ENCODE measurements at regions not wholly inside any gene's neighbourhood (a gene's known extent, or its start where the extent isn't known, plus 50 kb on each side); places are given as distances from the start of the nearest gene placed in this dataset.

DNA sequence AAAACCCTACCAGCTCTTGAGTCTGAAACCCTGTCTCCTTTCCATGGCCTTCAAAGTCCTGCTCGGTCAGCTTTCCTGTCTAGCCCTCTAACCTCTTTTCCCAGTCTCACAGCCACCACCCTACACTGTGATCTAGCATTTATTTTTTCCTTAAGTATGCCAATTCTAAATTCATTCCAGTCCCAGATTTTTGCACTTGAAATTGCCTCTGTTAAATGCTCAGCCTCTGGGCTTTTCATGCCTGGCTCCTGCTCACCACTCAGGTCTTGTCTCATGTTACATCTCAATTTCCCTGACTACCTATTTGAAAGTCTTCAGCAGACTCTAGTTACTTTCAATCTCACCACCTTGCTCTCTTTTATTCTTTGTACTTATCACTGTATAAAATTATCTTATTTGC lies 176.2 kb downstream of the ADGRL4 start:
- no peak overlapping the region for H3K4me3 ChIP-seq (ENCODE audit: insufficient read length, low read depth)
- H3K36me3 ChIP-seq (ENCODE audit: insufficient read depth, insufficient read length, low read length): no peaks in the 10 kb centered on the region
- H3K9ac ChIP-seq (ENCODE audit: insufficient read length, low read depth): no peak overlapping the region
- H3K4me1 ChIP-seq (ENCODE audit: insufficient read depth, insufficient read length): no peaks in the 10 kb centered on the region
- H3K9me3 ChIP-seq (ENCODE audit: insufficient read depth, low read length): no peaks in the 10 kb centered on the region
- no peak for DNase-seq (ENCODE audit: low read depth, low spot score)
- TF ChIP-seq SUZ12 (IDR thresholded peaks at IDR 0.05; ENCODE audit: extremely low read depth, insufficient read depth, insufficient read length): no peak
- no peak for TF ChIP-seq YY1 (IDR thresholded peaks at IDR 0.05; ENCODE audit: insufficient read depth, insufficient read length)
- no peak for TF ChIP-seq ZNF274 (IDR thresholded peaks at IDR 0.05; ENCODE audit: low read depth, low read length)
- no peaks in the 10 kb centered on the region for H3K27me3 ChIP-seq (ENCODE audit: insufficient read depth, insufficient read length)

DNA sequence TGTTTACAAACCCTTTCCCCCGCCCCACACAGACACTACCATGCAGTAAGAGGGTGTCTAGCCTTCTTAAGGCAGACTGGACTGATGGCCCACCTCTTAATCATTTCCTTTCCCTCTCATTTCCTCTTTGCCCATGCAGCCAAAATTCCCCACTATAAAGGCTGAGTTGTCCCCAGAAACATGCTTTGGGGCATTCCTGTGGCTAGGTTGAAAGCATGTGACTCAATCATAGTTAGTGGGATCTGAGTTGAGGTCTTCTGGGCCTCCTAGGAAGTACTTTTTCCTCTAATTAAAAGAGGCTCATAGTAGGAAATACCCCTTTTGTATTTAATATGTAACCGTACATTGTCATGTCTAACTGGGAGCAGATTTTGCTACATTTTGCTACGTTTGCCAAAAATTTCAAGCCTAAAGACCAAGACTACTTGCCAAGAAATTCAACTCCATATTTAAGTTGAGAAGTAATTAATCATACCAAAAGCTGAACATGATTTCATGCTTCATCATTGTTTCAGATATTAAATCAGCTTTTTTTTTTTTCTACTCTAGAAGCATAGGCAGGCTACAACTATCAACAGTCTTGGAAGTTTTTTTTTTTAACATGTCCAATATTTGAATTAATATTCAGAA lies 174.7 kb downstream of the ADGRL4 start:
- Histone ChIP-seq H3K9me3 (ENCODE audit: insufficient read depth, low read length) (no peaks in the 10 kb centered on the region), H3K4me3 (ENCODE audit: insufficient read length, low read depth) (no peak overlapping the region), H3K9ac (ENCODE audit: insufficient read length, low read depth) (no peak overlapping the region), H3K36me3 (ENCODE audit: insufficient read depth, insufficient read length, low read length) (no peaks in the 10 kb centered on the region), H3K27me3 (ENCODE audit: insufficient read depth, insufficient read length) (no peaks in the 10 kb centered on the region), H3K4me1 (ENCODE audit: insufficient read depth, insufficient read length) (no peaks in the 10 kb centered on the region)
- no peak for TF ChIP-seq SUZ12 (IDR thresholded peaks at IDR 0.05; ENCODE audit: extremely low read depth, insufficient read depth, insufficient read length)
- DNase-seq (ENCODE audit: low read depth, low spot score): no peak

DNA sequence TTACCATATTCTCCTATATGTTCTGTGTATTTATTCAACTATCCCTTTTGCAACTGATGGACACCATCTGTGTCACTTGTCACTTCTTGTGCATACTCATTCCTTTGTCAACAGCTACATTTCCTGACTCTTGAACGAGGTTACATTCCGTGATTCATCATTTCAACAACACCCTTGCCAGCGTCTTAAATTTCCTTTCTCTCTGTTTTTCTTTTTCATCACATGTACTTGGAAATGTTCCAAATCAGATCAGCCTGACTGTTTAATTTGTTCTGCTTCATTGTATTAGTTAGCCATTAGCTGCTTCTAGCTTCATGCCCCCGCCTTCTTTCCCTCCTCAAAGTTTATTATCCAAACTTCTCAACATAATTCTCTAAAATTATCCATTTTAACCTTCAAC lies 173.0 kb downstream of the ADGRL4 start:
- Histone ChIP-seq H3K4me3 (ENCODE audit: insufficient read length, low read depth) (no peak overlapping the region), H3K9me3 (ENCODE audit: insufficient read depth, low read length) (no peaks in the 10 kb centered on the region), H3K9ac (ENCODE audit: insufficient read length, low read depth) (no peak overlapping the region), H3K4me1 (ENCODE audit: insufficient read depth, insufficient read length) (no peaks in the 10 kb centered on the region), H3K36me3 (ENCODE audit: insufficient read depth, insufficient read length, low read length) (no peaks in the 10 kb centered on the region), H3K27me3 (ENCODE audit: insufficient read depth, insufficient read length) (no peaks in the 10 kb centered on the region)
- TF ChIP-seq SUZ12 (IDR thresholded peaks at IDR 0.05; ENCODE audit: extremely low read depth, insufficient read depth, insufficient read length): no peak
- TF ChIP-seq YY1 (IDR thresholded peaks at IDR 0.05; ENCODE audit: insufficient read depth, insufficient read length): no peak
- TF ChIP-seq ZNF274 (IDR thresholded peaks at IDR 0.05; ENCODE audit: low read depth, low read length): no peak
- DNase-seq (ENCODE audit: low read depth, low spot score): no peak

DNA sequence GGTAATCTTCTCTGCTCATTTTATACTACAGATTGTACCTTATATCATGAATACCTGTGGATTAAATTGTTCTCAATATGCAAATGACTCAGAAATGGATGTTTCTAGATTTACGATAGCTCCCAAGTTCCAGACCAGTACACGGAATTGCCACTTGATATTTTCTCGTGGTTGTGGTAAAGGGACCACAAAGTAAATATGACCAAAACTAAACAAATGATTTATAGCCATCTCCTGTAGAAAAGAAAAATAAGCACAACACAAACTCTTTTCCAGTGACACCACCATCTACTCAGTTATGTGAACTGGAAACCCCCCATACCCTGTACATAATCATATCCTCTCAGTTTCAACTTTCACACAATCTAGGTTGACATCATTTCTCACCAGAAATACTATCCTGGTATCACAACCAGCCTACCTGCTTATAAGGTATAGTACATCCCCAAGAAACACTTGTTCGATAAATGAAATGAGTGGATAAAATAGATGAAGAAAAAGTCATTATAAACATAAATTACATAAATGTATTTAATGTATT lies 172.3 kb downstream of the ADGRL4 start:
- DNase-seq (ENCODE audit: low read depth, low spot score): no peak
- Histone ChIP-seq H3K9me3 (ENCODE audit: insufficient read depth, low read length) (no peaks in the 10 kb centered on the region), H3K9ac (ENCODE audit: insufficient read length, low read depth) (no peak overlapping the region), H3K4me1 (ENCODE audit: insufficient read depth, insufficient read length) (no peaks in the 10 kb centered on the region), H3K4me3 (ENCODE audit: insufficient read length, low read depth) (no peak overlapping the region), H3K27me3 (ENCODE audit: insufficient read depth, insufficient read length) (no peaks in the 10 kb centered on the region), H3K36me3 (ENCODE audit: insufficient read depth, insufficient read length, low read length) (no peaks in the 10 kb centered on the region)
- no peak for TF ChIP-seq SUZ12 (IDR thresholded peaks at IDR 0.05; ENCODE audit: extremely low read depth, insufficient read depth, insufficient read length)
- TF ChIP-seq ZNF274 (IDR thresholded peaks at IDR 0.05; ENCODE audit: low read depth, low read length): no peak
- TF ChIP-seq YY1 (IDR thresholded peaks at IDR 0.05; ENCODE audit: insufficient read depth, insufficient read length): no peak

DNA sequence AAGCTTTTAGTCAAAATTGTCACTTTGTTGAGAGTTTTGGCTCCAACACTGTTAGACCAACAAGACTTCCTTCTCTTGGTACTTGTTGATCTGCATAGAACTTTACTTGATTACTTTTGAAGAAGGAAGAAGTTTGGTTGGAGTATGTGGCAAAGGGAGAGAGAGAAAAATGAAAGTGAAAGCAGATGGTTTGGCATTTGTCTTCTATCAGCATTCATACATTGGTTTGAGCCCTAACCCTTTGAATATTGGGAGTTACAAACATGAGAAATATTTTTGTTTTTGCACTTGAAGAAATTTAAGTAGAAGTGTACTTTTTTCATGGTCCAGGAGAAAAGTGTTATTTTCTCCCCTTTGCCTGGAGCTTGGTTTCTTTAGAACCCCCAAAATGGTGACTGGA lies 169.8 kb downstream of the ADGRL4 start:
- no peaks in the 10 kb centered on the region for H3K27me3 ChIP-seq (ENCODE audit: insufficient read depth, insufficient read length)
- no peaks in the 10 kb centered on the region for H3K36me3 ChIP-seq (ENCODE audit: insufficient read depth, insufficient read length, low read length)
- H3K4me3 ChIP-seq (ENCODE audit: insufficient read length, low read depth): no peak overlapping the region
- no peaks in the 10 kb centered on the region for H3K9me3 ChIP-seq (ENCODE audit: insufficient read depth, low read length)
- TF ChIP-seq ZNF274 (IDR thresholded peaks at IDR 0.05; ENCODE audit: low read depth, low read length): no peak
- TF ChIP-seq SUZ12 (IDR thresholded peaks at IDR 0.05; ENCODE audit: extremely low read depth, insufficient read depth, insufficient read length): no peak
- TF ChIP-seq YY1 (IDR thresholded peaks at IDR 0.05; ENCODE audit: insufficient read depth, insufficient read length): no peak
- no peak overlapping the region for H3K9ac ChIP-seq (ENCODE audit: insufficient read length, low read depth)
- no peak for DNase-seq (ENCODE audit: low read depth, low spot score)
- H3K4me1 ChIP-seq (ENCODE audit: insufficient read depth, insufficient read length): peaks cover 4% of the 10 kb centered on the region

DNA sequence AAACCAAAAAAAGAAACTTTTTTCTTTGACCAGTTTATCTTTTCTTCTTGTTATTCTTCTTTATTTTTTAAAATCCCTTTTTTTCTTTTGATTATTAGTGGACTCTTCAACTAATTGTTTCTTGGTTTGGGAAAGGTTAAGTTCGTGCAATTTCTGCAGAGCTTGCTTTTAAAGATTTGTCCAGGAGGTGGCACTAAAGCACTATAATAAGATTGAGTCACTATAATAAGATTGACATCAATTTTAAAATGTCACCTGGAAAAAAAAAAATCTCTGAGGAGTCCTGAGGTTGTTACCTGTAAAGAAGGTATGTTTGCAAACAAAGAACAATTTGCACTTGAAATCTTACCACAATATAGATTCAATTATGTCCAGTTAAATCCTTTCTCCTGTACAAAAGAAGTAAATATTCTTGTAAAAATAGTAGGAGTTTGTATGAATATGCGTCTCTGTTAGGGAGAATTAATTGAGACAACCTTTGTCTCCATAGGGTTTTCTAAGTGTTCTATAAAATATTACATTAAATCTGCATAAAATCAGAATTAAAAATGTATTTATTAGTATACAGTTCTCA lies 166.7 kb downstream of the ADGRL4 start:
- peak; percentile 70 for DNase-seq (ENCODE audit: low read depth, low spot score)
- no peak for TF ChIP-seq SUZ12 (IDR thresholded peaks at IDR 0.05; ENCODE audit: extremely low read depth, insufficient read depth, insufficient read length)
- no peak for TF ChIP-seq YY1 (IDR thresholded peaks at IDR 0.05; ENCODE audit: insufficient read depth, insufficient read length)
- no peak for TF ChIP-seq ZNF274 (IDR thresholded peaks at IDR 0.05; ENCODE audit: low read depth, low read length)
- Histone ChIP-seq H3K9me3 (ENCODE audit: insufficient read depth, low read length) (no peaks in the 10 kb centered on the region), H3K36me3 (ENCODE audit: insufficient read depth, insufficient read length, low read length) (no peaks in the 10 kb centered on the region), H3K9ac (ENCODE audit: insufficient read length, low read depth) (no peak overlapping the region), H3K4me3 (ENCODE audit: insufficient read length, low read depth) (no peak overlapping the region), H3K4me1 (ENCODE audit: insufficient read depth, insufficient read length) (peaks cover 4% of the 10 kb centered on the region), H3K27me3 (ENCODE audit: insufficient read depth, insufficient read length) (no peaks in the 10 kb centered on the region)

Measured in NT2/D1 (cell line).